WTC11 (cell line): ENCODE measurements at regions not wholly inside any gene's neighbourhood (a gene's known extent, or its start where the extent isn't known, plus 50 kb on each side); places are given as distances from the start of the nearest gene placed in this dataset.

Source experiments
- ATAC-seq: fragments of 200-7000 bp; cut with Tn5 transposase; 2 replicates; pipeline ENCODE4 v1.10.0; 2021; ENCODE audit warnings: mild to moderate bottlenecking, moderate library complexity
- CTCF ChIA-PET: fragments of 300-600 bp; sonication (Branson Sonifier 250); formaldehyde crosslinking; loops from one replicate; lab custom pipeline; 2021; ENCODE audit warnings: antibody characterized with exemption; lab: Charles Lee
- POLR2A ChIA-PET: fragments of 350-600 bp; sonication (Branson Sonifier 250); formaldehyde crosslinking; loops from one replicate; lab custom pipeline; 2021; ENCODE audit warnings: antibody characterized with exemption; lab: Charles Lee
- DNase-seq: peaks from one replicate; pipeline ENCODE4 v3.0.0; 2021; ENCODE audit warnings: low spot score
- H3K27ac Mint-ChIP-seq: 2 replicates; pipeline ENCODE4 v1.8.0; 2021; ENCODE audit warnings: mixed read lengths
- H3K27me3 Mint-ChIP-seq: 2 replicates; pipeline ENCODE4 v1.8.0; 2021; ENCODE audit warnings: low read depth, mild to moderate bottlenecking, moderate library complexity, mixed read lengths
- H3K36me3 Mint-ChIP-seq: 2 replicates; pipeline ENCODE4 v1.8.0; 2021; ENCODE audit warnings: mixed read lengths
- H3K4me1 Mint-ChIP-seq: 2 replicates; pipeline ENCODE4 v1.8.0; 2022; ENCODE audit warnings: mixed read lengths
- H3K4me3 Mint-ChIP-seq: 2 replicates; pipeline ENCODE4 v1.8.0; 2021; ENCODE audit warnings: mild to moderate bottlenecking, moderate library complexity, mixed read lengths
- H3K9me3 Mint-ChIP-seq: 2 replicates; pipeline ENCODE4 v1.8.0; 2021; ENCODE audit warnings: mixed read lengths
- ETV6 ChIP-seq: sonication (generic); formaldehyde crosslinking; IDR thresholded peaks from 2 replicates; pipeline ENCODE4 v1.8.1; 2022; ENCODE audit warnings: mild to moderate bottlenecking, missing genetic modification reagents
- FOXK1 ChIP-seq: sonication (generic); formaldehyde crosslinking; IDR thresholded peaks from 2 replicates; pipeline ENCODE4 v1.8.0; 2022; ENCODE audit warnings: mild to moderate bottlenecking, moderate library complexity, missing genetic modification reagents
- FOXP1 ChIP-seq: sonication (generic); formaldehyde crosslinking; IDR thresholded peaks from 2 replicates; pipeline ENCODE4 v1.8.0; 2022; ENCODE audit warnings: missing genetic modification reagents, mild to moderate bottlenecking, moderate library complexity, borderline replicate concordance
- HMGA2 ChIP-seq: fragments of 250-450 bp; sonication (Bioruptor Pico); IDR thresholded peaks from 2 replicates; pipeline ENCODE4 v1.4.0; 2021; ENCODE audit warnings: mild to moderate bottlenecking, moderate library complexity
- IRF2 ChIP-seq: sonication (generic); formaldehyde crosslinking; IDR thresholded peaks from 2 replicates; pipeline ENCODE4 v1.8.0; 2022; ENCODE audit warnings: low read depth, missing genetic modification reagents, borderline replicate concordance
- JAZF1 ChIP-seq: fragments of 250-450 bp; sonication (Bioruptor Pico); IDR thresholded peaks from 2 replicates; pipeline ENCODE4 v1.9.0; 2021; ENCODE audit warnings: moderate library complexity, mild to moderate bottlenecking, inconsistent platforms
- KAT7 ChIP-seq: sonication (generic); formaldehyde crosslinking; IDR thresholded peaks from 2 replicates; pipeline ENCODE4 v1.8.1; 2023; ENCODE audit warnings: missing genetic modification reagents, mild to moderate bottlenecking, borderline replicate concordance
- NR2C2 ChIP-seq: sonication (generic); formaldehyde crosslinking; IDR thresholded peaks from 2 replicates; pipeline ENCODE4 v1.8.0; 2022; ENCODE audit warnings: mild to moderate bottlenecking, missing genetic modification reagents
- RELA ChIP-seq: sonication (generic); formaldehyde crosslinking; IDR thresholded peaks from 2 replicates; pipeline ENCODE4 v1.8.1; 2022; ENCODE audit warnings: missing genetic modification reagents, mild to moderate bottlenecking, borderline replicate concordance
- TCF7 ChIP-seq: sonication (generic); formaldehyde crosslinking; IDR thresholded peaks from 2 replicates; pipeline ENCODE4 v1.8.0; 2022; ENCODE audit warnings: mild to moderate bottlenecking, low read depth, missing genetic modification reagents, moderate library complexity
- ZNF121 ChIP-seq: sonication (generic); formaldehyde crosslinking; IDR thresholded peaks from 2 replicates; pipeline ENCODE4 v1.8.0; 2023; ENCODE audit warnings: missing genetic modification reagents
- ZNF263 ChIP-seq: sonication (generic); formaldehyde crosslinking; IDR thresholded peaks from 2 replicates; pipeline ENCODE4 v1.8.1; 2022; ENCODE audit warnings: low read depth, mild to moderate bottlenecking, moderate library complexity, missing genetic modification reagents
- ZNF317 ChIP-seq: sonication (generic); formaldehyde crosslinking; IDR thresholded peaks from 2 replicates; pipeline ENCODE4 v1.8.1; 2023; ENCODE audit warnings: low read depth, mild to moderate bottlenecking, moderate library complexity, missing genetic modification reagents, borderline replicate concordance
- TF ChIP-seq, protein P1 (sequence below): sonication (generic); formaldehyde crosslinking; IDR thresholded peaks from 2 replicates; pipeline ENCODE4 v1.8.0; 2023; ENCODE audit warnings: mild to moderate bottlenecking, missing genetic modification reagents
- TF ChIP-seq, protein P2 (sequence below): fragments of 250-450 bp; sonication (Bioruptor Pico); IDR thresholded peaks from 2 replicates; pipeline ENCODE4 v2.1.2; 2022; ENCODE audit warnings: mild to moderate bottlenecking, moderate library complexity
- TF ChIP-seq, protein P3 (sequence below): fragments of 250-450 bp; sonication (Bioruptor Pico); conservative IDR thresholded peaks from 2 replicates; pipeline ENCODE4 v1.9.0; 2021; ENCODE audit warnings: mild to moderate bottlenecking
- TF ChIP-seq, protein P4 (sequence below): sonication (generic); formaldehyde crosslinking; IDR thresholded peaks from 2 replicates; pipeline ENCODE4 v1.8.1; 2023; ENCODE audit warnings: mild to moderate bottlenecking, missing genetic modification reagents, moderate library complexity
- TF ChIP-seq, protein P5 (sequence below): sonication (generic); formaldehyde crosslinking; IDR thresholded peaks from 2 replicates; pipeline ENCODE4 v1.8.0; 2023; ENCODE audit warnings: missing genetic modification reagents
- TF ChIP-seq, protein P6 (sequence below): sonication (generic); formaldehyde crosslinking; IDR thresholded peaks from 2 replicates; pipeline ENCODE4 v1.8.1; 2022; ENCODE audit warnings: missing genetic modification reagents, borderline replicate concordance
- TF ChIP-seq, protein P7 (sequence below): sonication (generic); formaldehyde crosslinking; IDR thresholded peaks from 2 replicates; pipeline ENCODE4 v1.8.0; 2022; ENCODE audit warnings: mild to moderate bottlenecking, missing genetic modification reagents
- TF ChIP-seq, protein P8 (sequence below): fragments of 250-450 bp; sonication (Bioruptor Pico); IDR thresholded peaks from 2 replicates; pipeline ENCODE4 v1.9.0; 2021; ENCODE audit warnings: mild to moderate bottlenecking

DNA sequence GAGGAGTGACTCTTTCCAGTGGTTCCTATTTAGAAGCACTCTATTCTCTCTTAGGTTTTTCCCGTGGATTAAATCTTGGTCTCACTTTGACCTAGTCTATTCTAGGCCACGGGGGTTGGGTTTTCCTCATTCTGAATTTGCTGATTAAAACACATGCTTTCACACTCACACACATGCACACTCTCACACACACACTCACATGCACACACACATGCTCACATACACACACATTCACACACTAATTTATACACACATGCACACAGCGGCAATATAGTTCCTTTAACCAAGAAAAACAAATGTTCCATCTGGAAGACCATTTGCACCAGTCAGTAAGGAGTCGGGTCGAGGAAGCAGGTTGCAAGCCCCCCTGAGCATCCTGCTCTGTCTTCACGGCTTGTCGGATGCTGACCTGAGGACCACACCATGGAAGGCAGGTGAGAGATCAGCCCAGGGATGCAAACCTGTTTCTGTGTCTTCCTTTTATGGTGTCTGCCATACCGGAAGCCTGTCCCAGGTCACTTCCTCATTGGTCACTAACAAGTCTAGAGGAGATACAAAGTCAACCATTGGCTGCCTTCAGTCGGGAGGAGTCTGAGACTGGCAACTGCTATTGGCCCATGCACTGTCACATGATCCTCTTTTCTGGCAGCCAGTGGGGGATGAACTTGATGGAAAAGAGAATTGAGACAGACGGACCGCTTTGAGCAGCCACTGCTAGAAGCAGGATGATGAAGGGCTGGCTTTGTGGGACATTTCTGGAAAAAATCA, 330.8 kb downstream of the FGFR2 start:
- Mint-ChIP-seq H3K9me3 (0 out of 2 replicates have a peak, but pooled peaks cover 6% of the 10 kb centered on the region), H3K27me3 (peaks cover 8% of the 10 kb centered on the region), H3K27ac (no peak overlapping the region)
- ChIA-PET POLR2A (interaction anchor here (0.6 kb wide), 1 partner anchor 75 kb away, joined by 4 read pairs; no protein-coding TSS in a partner anchor), CTCF (no interaction called here)
- TF ChIP-seq, protein P1, sequence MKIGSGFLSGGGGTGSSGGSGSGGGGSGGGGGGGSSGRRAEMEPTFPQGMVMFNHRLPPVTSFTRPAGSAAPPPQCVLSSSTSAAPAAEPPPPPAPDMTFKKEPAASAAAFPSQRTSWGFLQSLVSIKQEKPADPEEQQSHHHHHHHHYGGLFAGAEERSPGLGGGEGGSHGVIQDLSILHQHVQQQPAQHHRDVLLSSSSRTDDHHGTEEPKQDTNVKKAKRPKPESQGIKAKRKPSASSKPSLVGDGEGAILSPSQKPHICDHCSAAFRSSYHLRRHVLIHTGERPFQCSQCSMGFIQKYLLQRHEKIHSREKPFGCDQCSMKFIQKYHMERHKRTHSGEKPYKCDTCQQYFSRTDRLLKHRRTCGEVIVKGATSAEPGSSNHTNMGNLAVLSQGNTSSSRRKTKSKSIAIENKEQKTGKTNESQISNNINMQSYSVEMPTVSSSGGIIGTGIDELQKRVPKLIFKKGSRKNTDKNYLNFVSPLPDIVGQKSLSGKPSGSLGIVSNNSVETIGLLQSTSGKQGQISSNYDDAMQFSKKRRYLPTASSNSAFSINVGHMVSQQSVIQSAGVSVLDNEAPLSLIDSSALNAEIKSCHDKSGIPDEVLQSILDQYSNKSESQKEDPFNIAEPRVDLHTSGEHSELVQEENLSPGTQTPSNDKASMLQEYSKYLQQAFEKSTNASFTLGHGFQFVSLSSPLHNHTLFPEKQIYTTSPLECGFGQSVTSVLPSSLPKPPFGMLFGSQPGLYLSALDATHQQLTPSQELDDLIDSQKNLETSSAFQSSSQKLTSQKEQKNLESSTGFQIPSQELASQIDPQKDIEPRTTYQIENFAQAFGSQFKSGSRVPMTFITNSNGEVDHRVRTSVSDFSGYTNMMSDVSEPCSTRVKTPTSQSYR (CRISPR knock-in tag) = no peak
- TF ChIP-seq IRF2 (CRISPR knock-in tag) (no peak), RELA (CRISPR knock-in tag) (no peak), KAT7 (CRISPR knock-in tag) (no peak), ZNF317 (no peak), ETV6 (CRISPR knock-in tag) (no peak), ZNF121 (CRISPR knock-in tag) (no peak), FOXK1 (CRISPR knock-in tag) (no peak), FOXP1 (no peak)
- TF ChIP-seq, protein P2, sequence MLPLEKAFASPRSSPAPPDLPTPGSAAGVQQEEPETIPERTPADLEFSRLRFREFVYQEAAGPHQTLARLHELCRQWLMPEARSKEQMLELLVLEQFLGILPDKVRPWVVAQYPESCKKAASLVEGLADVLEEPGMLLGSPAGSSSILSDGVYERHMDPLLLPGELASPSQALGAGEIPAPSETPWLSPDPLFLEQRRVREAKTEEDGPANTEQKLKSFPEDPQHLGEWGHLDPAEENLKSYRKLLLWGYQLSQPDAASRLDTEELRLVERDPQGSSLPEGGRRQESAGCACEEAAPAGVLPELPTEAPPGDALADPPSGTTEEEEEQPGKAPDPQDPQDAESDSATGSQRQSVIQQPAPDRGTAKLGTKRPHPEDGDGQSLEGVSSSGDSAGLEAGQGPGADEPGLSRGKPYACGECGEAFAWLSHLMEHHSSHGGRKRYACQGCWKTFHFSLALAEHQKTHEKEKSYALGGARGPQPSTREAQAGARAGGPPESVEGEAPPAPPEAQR (CRISPR knock-in tag) = no peak
- TF ChIP-seq, protein P3, sequence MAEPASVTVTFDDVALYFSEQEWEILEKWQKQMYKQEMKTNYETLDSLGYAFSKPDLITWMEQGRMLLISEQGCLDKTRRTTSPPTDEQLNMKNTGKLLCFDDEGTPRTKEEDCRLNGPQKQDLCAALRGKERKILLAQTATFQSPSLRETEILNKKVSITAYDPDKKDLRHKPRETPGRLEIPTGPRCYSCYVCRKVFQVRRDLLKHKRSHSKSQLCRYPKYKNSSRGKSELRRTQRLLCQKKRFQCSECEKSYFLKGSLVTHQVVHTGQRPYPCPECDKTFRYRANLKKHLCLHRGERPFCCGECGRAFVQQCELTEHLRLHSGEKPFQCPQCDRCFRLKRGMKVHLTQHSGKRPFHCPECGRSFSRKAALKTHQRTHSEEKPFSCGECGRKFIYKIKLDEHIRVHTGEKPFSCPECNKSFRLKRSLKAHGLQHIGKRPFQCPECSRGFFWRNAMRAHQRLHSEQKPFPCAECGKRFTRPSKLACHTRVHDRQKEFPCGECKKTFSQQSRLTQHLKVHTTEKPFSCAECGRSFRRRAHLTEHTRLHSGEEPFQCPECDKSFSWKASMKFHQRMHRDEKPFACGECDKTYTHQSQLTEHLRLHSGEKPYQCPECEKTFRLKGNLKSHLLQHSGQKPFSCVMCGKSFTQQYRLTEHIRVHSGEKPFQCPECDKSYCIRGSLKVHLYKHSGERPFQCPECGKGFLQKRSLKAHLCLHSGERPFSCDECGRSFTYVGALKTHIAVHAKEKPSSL (CRISPR knock-in tag) = no peak
- TF ChIP-seq, protein P4, sequence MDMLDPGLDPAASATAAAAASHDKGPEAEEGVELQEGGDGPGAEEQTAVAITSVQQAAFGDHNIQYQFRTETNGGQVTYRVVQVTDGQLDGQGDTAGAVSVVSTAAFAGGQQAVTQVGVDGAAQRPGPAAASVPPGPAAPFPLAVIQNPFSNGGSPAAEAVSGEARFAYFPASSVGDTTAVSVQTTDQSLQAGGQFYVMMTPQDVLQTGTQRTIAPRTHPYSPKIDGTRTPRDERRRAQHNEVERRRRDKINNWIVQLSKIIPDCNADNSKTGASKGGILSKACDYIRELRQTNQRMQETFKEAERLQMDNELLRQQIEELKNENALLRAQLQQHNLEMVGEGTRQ (CRISPR knock-in tag) = no peak; the same call in 1 of the 2 replicates
- TF ChIP-seq, protein P5, sequence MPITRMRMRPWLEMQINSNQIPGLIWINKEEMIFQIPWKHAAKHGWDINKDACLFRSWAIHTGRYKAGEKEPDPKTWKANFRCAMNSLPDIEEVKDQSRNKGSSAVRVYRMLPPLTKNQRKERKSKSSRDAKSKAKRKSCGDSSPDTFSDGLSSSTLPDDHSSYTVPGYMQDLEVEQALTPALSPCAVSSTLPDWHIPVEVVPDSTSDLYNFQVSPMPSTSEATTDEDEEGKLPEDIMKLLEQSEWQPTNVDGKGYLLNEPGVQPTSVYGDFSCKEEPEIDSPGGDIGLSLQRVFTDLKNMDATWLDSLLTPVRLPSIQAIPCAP = no peak
- TF ChIP-seq, all 79 proteins: peak for 0
- Mint-ChIP-seq H3K4me3 (no peak overlapping the region), H3K36me3 (no peaks in the 10 kb centered on the region), H3K4me1 (peaks cover 6% of the 10 kb centered on the region)
- no peak for DNase-seq
- ATAC-seq = no peak

DNA sequence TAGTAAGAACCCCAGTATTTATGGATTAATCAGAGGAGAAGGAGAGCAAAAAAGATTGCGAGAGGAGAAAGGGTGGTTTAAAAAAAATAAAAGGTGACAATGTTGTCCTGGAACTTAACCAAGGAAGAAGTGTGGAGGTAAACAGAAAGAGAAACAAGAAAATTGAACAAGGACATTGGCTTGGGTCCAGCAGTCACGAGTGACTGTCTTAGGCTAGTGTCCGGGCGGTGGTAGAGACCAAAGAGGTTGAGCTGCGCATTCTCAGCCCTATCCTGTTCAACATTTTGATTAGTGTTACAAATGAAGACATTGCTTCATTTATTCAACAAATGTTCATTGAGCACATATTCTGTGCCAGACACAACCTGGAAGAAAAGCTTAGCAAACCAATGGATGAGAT, 329.9 kb downstream of the FGFR2 start:
- H3K9me3 Mint-ChIP-seq = 0 out of 2 replicates have a peak, but pooled peaks cover 6% of the 10 kb centered on the region
- ChIA-PET CTCF (no interaction called here), POLR2A (no interaction called here)
- H3K27ac Mint-ChIP-seq = no peak overlapping the region
- no peak overlapping the region for H3K4me3 Mint-ChIP-seq
- H3K36me3 Mint-ChIP-seq = no peaks in the 10 kb centered on the region
- peaks cover 6% of the 10 kb centered on the region for H3K4me1 Mint-ChIP-seq
- DNase-seq = no peak
- no peak for ATAC-seq
- peaks cover 3% of the 10 kb centered on the region; the same call in 1 of the 2 replicates for H3K27me3 Mint-ChIP-seq
- TF ChIP-seq, protein P6, sequence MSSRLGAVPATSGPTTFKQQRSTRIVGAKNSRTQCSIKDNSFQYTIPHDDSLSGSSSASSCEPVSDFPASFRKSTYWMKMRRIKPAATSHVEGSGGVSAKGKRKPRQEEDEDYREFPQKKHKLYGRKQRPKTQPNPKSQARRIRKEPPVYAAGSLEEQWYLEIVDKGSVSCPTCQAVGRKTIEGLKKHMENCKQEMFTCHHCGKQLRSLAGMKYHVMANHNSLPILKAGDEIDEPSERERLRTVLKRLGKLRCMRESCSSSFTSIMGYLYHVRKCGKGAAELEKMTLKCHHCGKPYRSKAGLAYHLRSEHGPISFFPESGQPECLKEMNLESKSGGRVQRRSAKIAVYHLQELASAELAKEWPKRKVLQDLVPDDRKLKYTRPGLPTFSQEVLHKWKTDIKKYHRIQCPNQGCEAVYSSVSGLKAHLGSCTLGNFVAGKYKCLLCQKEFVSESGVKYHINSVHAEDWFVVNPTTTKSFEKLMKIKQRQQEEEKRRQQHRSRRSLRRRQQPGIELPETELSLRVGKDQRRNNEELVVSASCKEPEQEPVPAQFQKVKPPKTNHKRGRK = no peak
- TF ChIP-seq TCF7 (CRISPR knock-in tag) (no peak), ZNF263 (CRISPR knock-in tag) (no peak), HMGA2 (CRISPR knock-in tag) (no peak), JAZF1 (CRISPR knock-in tag) (no peak), NR2C2 (CRISPR knock-in tag) (no peak)
- TF ChIP-seq, protein P7, sequence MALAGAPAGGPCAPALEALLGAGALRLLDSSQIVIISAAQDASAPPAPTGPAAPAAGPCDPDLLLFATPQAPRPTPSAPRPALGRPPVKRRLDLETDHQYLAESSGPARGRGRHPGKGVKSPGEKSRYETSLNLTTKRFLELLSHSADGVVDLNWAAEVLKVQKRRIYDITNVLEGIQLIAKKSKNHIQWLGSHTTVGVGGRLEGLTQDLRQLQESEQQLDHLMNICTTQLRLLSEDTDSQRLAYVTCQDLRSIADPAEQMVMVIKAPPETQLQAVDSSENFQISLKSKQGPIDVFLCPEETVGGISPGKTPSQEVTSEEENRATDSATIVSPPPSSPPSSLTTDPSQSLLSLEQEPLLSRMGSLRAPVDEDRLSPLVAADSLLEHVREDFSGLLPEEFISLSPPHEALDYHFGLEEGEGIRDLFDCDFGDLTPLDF = no peak
- TF ChIP-seq, protein P8, sequence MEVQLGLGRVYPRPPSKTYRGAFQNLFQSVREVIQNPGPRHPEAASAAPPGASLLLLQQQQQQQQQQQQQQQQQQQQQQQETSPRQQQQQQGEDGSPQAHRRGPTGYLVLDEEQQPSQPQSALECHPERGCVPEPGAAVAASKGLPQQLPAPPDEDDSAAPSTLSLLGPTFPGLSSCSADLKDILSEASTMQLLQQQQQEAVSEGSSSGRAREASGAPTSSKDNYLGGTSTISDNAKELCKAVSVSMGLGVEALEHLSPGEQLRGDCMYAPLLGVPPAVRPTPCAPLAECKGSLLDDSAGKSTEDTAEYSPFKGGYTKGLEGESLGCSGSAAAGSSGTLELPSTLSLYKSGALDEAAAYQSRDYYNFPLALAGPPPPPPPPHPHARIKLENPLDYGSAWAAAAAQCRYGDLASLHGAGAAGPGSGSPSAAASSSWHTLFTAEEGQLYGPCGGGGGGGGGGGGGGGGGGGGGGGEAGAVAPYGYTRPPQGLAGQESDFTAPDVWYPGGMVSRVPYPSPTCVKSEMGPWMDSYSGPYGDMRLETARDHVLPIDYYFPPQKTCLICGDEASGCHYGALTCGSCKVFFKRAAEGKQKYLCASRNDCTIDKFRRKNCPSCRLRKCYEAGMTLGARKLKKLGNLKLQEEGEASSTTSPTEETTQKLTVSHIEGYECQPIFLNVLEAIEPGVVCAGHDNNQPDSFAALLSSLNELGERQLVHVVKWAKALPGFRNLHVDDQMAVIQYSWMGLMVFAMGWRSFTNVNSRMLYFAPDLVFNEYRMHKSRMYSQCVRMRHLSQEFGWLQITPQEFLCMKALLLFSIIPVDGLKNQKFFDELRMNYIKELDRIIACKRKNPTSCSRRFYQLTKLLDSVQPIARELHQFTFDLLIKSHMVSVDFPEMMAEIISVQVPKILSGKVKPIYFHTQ = no peak
